K562 (cell line): ENCODE measurements at regions not wholly inside any gene's neighbourhood (a gene's known extent, or its start where the extent isn't known, plus 50 kb on each side); places are given as distances from the start of the nearest gene placed in this dataset.

Experiments used
- BACH1 ChIP-seq: fragments of 200-800 bp; sonication (Bioruptor generic); IDR thresholded peaks from 2 replicates; pipeline ENCODE4 v1.6.1; 2016; ENCODE audit warnings: missing genetic modification characterization, missing compliant biosample characterization
- BCLAF1 ChIP-seq, 2 experiments: fragments of 450-650 bp in 1 of 2; IDR thresholded peaks; 2 replicates each; pipeline ENCODE4 v1.6.1; 2011 to 2017; ENCODE audit warnings: low read depth in 2 of 2, antibody characterized with exemption in 1 of 2, borderline replicate concordance in 1 of 2, low read length in 1 of 2, mild to moderate bottlenecking in 1 of 2, mixed read lengths in 1 of 2; ENCODE audit not compliant: control insufficient read depth in 1 of 2
- C11orf30 ChIP-seq: fragments of 450-650 bp; IDR thresholded peaks from 2 replicates; pipeline ENCODE4 v1.6.1; 2016; ENCODE audit warnings: low read depth, mild to moderate bottlenecking
- CHAMP1 ChIP-seq: fragments of 450-650 bp; IDR thresholded peaks from 2 replicates; pipeline ENCODE4 v1.6.1; 2016; ENCODE audit warnings: mild to moderate bottlenecking
- ELF4 ChIP-seq: fragments of 450-650 bp; formaldehyde crosslinking; IDR thresholded peaks from 2 replicates; pipeline ENCODE4 v1.4.0; 2022; ENCODE audit warnings: missing genetic modification characterization
- OTX1 ChIP-seq: fragments of 450-650 bp; formaldehyde crosslinking; IDR thresholded peaks from 2 replicates; pipeline ENCODE4 v1.4.0; 2022; ENCODE audit warnings: mild to moderate bottlenecking
- PBX2 ChIP-seq, 2 experiments: IDR thresholded peaks in 1 of 2; conservative IDR thresholded peaks in 1 of 2; 2 replicates each; pipeline ENCODE4 v1.6.1; 2016; ENCODE audit warnings: low read depth in 2 of 2, mild to moderate bottlenecking in 1 of 2, missing compliant biosample characterization in 1 of 2, missing genetic modification characterization in 1 of 2, moderate library complexity in 1 of 2
- PTTG1 ChIP-seq: fragments of 450-650 bp; IDR thresholded peaks from 2 replicates; pipeline ENCODE4 v1.6.1; 2016; ENCODE audit warnings: low read depth, mild to moderate bottlenecking, missing genetic modification characterization, missing compliant biosample characterization
- TBL1XR1 ChIP-seq, 2 experiments: IDR thresholded peaks; 2 replicates each; pipeline ENCODE4 v1.6.1; 2012; ENCODE audit warnings: improper control_type of control experiment in 2 of 2, low read length in 2 of 2, mild to moderate bottlenecking in 1 of 2
- TCF15 ChIP-seq: fragments of 250-450 bp; sonication (Bioruptor Pico); IDR thresholded peaks from 2 replicates; pipeline ENCODE4 v1.8.0; 2022; ENCODE audit warnings: moderate library complexity, mild to moderate bottlenecking, inconsistent platforms
- U2AF2 ChIP-seq: fragments of 200-400 bp; formaldehyde crosslinking; optimal IDR thresholded peaks from 2 replicates; pipeline ENCODE3; 2017; ENCODE audit warnings: low read depth, mild to moderate bottlenecking, low read length
- ZNF174 ChIP-seq: fragments of 250-450 bp; sonication (Bioruptor Pico); IDR thresholded peaks from 2 replicates; pipeline ENCODE4 v1.4.0; 2020; ENCODE audit warnings: mild to moderate bottlenecking
- TF ChIP-seq, protein P1 (sequence below): fragments of 250-450 bp; sonication (Bioruptor Pico); IDR thresholded peaks from 2 replicates; pipeline ENCODE4 v1.6.1; 2021; ENCODE audit warnings: mild to moderate bottlenecking
- TF ChIP-seq, protein P2 (sequence below), 2 experiments: fragments of 450-650 bp; conservative IDR thresholded peaks; 2 replicates each; pipeline ENCODE4 v1.6.1; 2017; ENCODE audit warnings: mild to moderate bottlenecking in 2 of 2, moderate library complexity in 2 of 2

- TF ChIP-seq CHAMP1 (no peak), C11orf30 (no peak), U2AF2 (no peak), BCLAF1 (IDR thresholded peaks at IDR 0.05; ENCODE audit: borderline replicate concordance in 1 of 2, control insufficient read depth in 1 of 2, low read depth in 2 of 2, low read length in 1 of 2) (no peak), TBL1XR1 (IDR thresholded peaks at IDR 0.05; ENCODE audit: low read length in 2 of 2) (no peak), PTTG1 (tag) (peak; percentile 31), ZNF174 (CRISPR knock-in tag) (no peak), TCF15 (CRISPR knock-in tag) (no peak), ELF4 (CRISPR knock-in tag) (0 out of 2 replicates have a peak, but pooled peaks have one; percentile 7), PBX2 (CRISPR knock-in tag; IDR thresholded peaks at IDR 0.05; ENCODE audit: low read depth) (no peak), PBX2 (tag; conservative IDR thresholded peaks at IDR 0.05; ENCODE audit: low read depth) (no peak), OTX1 (CRISPR knock-in tag) (peak; percentile 75; the same call in 1 of the 2 replicates), BACH1 (peak; percentile 37)
- TF ChIP-seq, protein P1, sequence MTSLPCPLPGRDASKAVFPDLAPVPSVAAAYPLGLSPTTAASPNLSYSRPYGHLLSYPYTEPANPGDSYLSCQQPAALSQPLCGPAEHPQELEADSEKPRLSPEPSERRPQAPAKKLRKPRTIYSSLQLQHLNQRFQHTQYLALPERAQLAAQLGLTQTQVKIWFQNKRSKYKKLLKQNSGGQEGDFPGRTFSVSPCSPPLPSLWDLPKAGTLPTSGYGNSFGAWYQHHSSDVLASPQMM (CRISPR knock-in tag): no peak
- TF ChIP-seq, protein P2, sequence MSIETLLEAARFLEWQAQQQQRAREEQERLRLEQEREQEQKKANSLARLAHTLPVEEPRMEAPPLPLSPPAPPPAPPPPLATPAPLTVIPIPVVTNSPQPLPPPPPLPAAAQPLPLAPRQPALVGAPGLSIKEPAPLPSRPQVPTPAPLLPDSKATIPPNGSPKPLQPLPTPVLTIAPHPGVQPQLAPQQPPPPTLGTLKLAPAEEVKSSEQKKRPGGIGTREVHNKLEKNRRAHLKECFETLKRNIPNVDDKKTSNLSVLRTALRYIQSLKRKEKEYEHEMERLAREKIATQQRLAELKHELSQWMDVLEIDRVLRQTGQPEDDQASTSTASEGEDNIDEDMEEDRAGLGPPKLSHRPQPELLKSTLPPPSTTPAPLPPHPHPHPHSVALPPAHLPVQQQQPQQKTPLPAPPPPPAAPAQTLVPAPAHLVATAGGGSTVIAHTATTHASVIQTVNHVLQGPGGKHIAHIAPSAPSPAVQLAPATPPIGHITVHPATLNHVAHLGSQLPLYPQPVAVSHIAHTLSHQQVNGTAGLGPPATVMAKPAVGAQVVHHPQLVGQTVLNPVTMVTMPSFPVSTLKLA (conservative IDR thresholded peaks at IDR 0.05): no peak
Observed at GRCh38 chr9:107547772-107548297, 58.3 kb upstream of the KLF4 start (continued).
